ENCODE measurements at regions not wholly inside any gene's neighbourhood (a gene's known extent, or its start where the extent isn't known, plus 50 kb on each side); places are given as distances from the start of the nearest gene placed in this dataset.

GRCh38 chr9:547314-547713, 294.2 kb upstream of the DMRT1 start:
- peaks cover 25% of the 10 kb centered on the region; the same call in 1 of the 2 replicates for H3K27me3 ChIP-seq (ENCODE audit: insufficient read depth)
- no peaks in the 10 kb centered on the region for H3K4me1 ChIP-seq (ENCODE audit: control insufficient read depth in 1 of 2, insufficient read depth in 2 of 2, low read depth in 1 of 2, low read length in 1 of 2)
- no peaks in the 10 kb centered on the region for H4K20me1 ChIP-seq (ENCODE audit: insufficient read depth)
- no peak overlapping the region for H3K4me3 ChIP-seq (ENCODE audit: low read depth in 2 of 2, low read length in 1 of 2)
- CTCF ChIA-PET = no interaction called here
- H3F3A ChIP-seq (replicated peaks; ENCODE audit: insufficient read depth) = no peaks in the 10 kb centered on the region
- no peak overlapping the region for H3K9ac ChIP-seq
- WGBS (ENCODE audit: low lambda C conversion rate) = 19% methylated on average over 5 of the region's 5 CpGs
- POLR2A ChIA-PET = no interaction called here
- DNase-seq = no peak
- H3K9me3 ChIP-seq = no peaks in the 10 kb centered on the region
- H3K36me3 ChIP-seq (replicated peaks in 1 of 2; ENCODE audit: control insufficient read depth in 1 of 2, insufficient read depth in 2 of 2, low read length in 1 of 2) = no peaks in the 10 kb centered on the region
- no peak overlapping the region for H2AFZ ChIP-seq (ENCODE audit: low read depth)
- H3K27ac ChIP-seq (ENCODE audit: low read depth in 2 of 2, low read length in 1 of 2) = no peak overlapping the region
- TF ChIP-seq POLR2AphosphoS5 (IDR thresholded peaks at IDR 0.05; ENCODE audit: low read depth, low read length) (no peak), SIN3A (IDR thresholded peaks at IDR 0.05; ENCODE audit: borderline replicate concordance, low read depth, low read length) (no peak)
- H3K9me2 ChIP-seq = no peaks in the 10 kb centered on the region
- H3K4me2 ChIP-seq = no peak overlapping the region
- H3K79me2 ChIP-seq (ENCODE audit: insufficient read depth) = no peaks in the 10 kb centered on the region

- Histone ChIP-seq H3K27me3 (ENCODE audit: insufficient read depth) (peaks cover 32% of the 10 kb centered on the region; the same call in 1 of the 2 replicates), H3K4me1 (ENCODE audit: control insufficient read depth in 1 of 2, insufficient read depth in 2 of 2, low read depth in 1 of 2, low read length in 1 of 2) (no peaks in the 10 kb centered on the region), H3K9ac (no peak overlapping the region), H3K4me3 (ENCODE audit: low read depth in 2 of 2, low read length in 1 of 2) (no peak overlapping the region), H3K27ac (ENCODE audit: low read depth in 2 of 2, low read length in 1 of 2) (no peak overlapping the region), H3K9me3 (no peaks in the 10 kb centered on the region), H3K79me2 (ENCODE audit: insufficient read depth) (no peaks in the 10 kb centered on the region), H3K9me2 (no peaks in the 10 kb centered on the region), H3F3A (replicated peaks; ENCODE audit: insufficient read depth) (no peaks in the 10 kb centered on the region), H2AFZ (ENCODE audit: low read depth) (no peak overlapping the region), H3K4me2 (no peak overlapping the region; the same call in 1 of the 2 replicates), H4K20me1 (ENCODE audit: insufficient read depth) (no peaks in the 10 kb centered on the region), H3K36me3 (replicated peaks in 1 of 2; ENCODE audit: control insufficient read depth in 1 of 2, insufficient read depth in 2 of 2, low read length in 1 of 2) (no peaks in the 10 kb centered on the region)
- ChIA-PET POLR2A (no interaction called here), CTCF (no interaction called here)
- no peak for DNase-seq
- 18% methylated on average over 12 of the region's 12 CpGs for WGBS (ENCODE audit: low lambda C conversion rate)
- TF ChIP-seq RXRA (IDR thresholded peaks at IDR 0.05; ENCODE audit: borderline replicate concordance, low read depth) (no peak), PBX3 (IDR thresholded peaks at IDR 0.05) (no peak), GATA2 (CRISPR knock-in tag; IDR thresholded peaks at IDR 0.05) (no peak), TAF1 (IDR thresholded peaks at IDR 0.05; ENCODE audit: borderline replicate concordance, low read depth, low read length) (no peak)
- TF ChIP-seq, protein P1, sequence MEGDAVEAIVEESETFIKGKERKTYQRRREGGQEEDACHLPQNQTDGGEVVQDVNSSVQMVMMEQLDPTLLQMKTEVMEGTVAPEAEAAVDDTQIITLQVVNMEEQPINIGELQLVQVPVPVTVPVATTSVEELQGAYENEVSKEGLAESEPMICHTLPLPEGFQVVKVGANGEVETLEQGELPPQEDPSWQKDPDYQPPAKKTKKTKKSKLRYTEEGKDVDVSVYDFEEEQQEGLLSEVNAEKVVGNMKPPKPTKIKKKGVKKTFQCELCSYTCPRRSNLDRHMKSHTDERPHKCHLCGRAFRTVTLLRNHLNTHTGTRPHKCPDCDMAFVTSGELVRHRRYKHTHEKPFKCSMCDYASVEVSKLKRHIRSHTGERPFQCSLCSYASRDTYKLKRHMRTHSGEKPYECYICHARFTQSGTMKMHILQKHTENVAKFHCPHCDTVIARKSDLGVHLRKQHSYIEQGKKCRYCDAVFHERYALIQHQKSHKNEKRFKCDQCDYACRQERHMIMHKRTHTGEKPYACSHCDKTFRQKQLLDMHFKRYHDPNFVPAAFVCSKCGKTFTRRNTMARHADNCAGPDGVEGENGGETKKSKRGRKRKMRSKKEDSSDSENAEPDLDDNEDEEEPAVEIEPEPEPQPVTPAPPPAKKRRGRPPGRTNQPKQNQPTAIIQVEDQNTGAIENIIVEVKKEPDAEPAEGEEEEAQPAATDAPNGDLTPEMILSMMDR (IDR thresholded peaks at IDR 0.05) = no peak
These were observed 292.0 kb upstream of the DMRT1 start for GRCh38 chr9:549455-549997.

DNA sequence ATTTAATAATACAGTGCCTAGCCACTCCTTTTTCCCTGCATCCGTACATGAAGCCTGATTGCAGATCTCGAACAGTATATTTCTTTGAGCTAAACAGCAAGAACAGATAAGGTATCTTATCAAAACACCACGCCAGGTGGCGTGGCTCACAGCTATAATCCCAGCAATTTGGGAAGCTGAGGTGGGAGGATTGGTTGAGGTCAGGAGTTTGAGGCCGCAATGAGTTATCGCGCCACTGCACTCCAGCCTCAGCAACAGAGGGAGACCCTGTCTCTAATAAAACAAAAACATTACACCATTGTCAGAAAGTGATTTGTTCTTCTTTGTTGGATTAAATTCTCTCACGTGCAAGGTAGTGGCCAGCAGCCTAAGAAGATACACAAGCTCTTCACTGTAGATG, 291.2 kb upstream of the DMRT1 start:
- 39% methylated on average over 8 of the region's 8 CpGs for WGBS (ENCODE audit: low lambda C conversion rate)
- Histone ChIP-seq H3K36me3 (replicated peaks in 1 of 2; ENCODE audit: control insufficient read depth in 1 of 2, insufficient read depth in 2 of 2, low read length in 1 of 2) (no peaks in the 10 kb centered on the region), H2AFZ (ENCODE audit: low read depth) (no peak overlapping the region), H3K79me2 (ENCODE audit: insufficient read depth) (no peaks in the 10 kb centered on the region), H3K4me3 (ENCODE audit: low read depth in 2 of 2, low read length in 1 of 2) (no peak overlapping the region), H3K27me3 (ENCODE audit: insufficient read depth) (peaks cover 38% of the 10 kb centered on the region; the same call in 1 of the 2 replicates), H3K9me2 (no peaks in the 10 kb centered on the region), H3K4me1 (ENCODE audit: control insufficient read depth in 1 of 2, insufficient read depth in 2 of 2, low read depth in 1 of 2, low read length in 1 of 2) (no peaks in the 10 kb centered on the region), H3K9ac (no peak overlapping the region), H3K9me3 (no peaks in the 10 kb centered on the region), H4K20me1 (ENCODE audit: insufficient read depth) (no peaks in the 10 kb centered on the region), H3F3A (replicated peaks; ENCODE audit: insufficient read depth) (no peaks in the 10 kb centered on the region), H3K4me2 (no peak overlapping the region), H3K27ac (ENCODE audit: low read depth in 2 of 2, low read length in 1 of 2) (no peak overlapping the region)
- ChIA-PET POLR2A (no interaction called here), CTCF (no interaction called here)
- DNase-seq = no peak
- TF ChIP-seq YY1 (IDR thresholded peaks at IDR 0.05; ENCODE audit: low read depth) = no peak
- no peak for TF ChIP-seq EP300 (IDR thresholded peaks at IDR 0.05; ENCODE audit: borderline replicate concordance in 1 of 2, low read depth in 1 of 2, low read length in 1 of 2)
- TF ChIP-seq NFIC (IDR thresholded peaks at IDR 0.05; ENCODE audit: borderline replicate concordance) = no peak
- no peak for TF ChIP-seq EZH2phosphoT487 (IDR thresholded peaks at IDR 0.05; ENCODE audit: borderline replicate concordance, low read depth)
- TF ChIP-seq RXRA (IDR thresholded peaks at IDR 0.05; ENCODE audit: borderline replicate concordance, low read depth) = no peak
- TF ChIP-seq TCF12 (IDR thresholded peaks at IDR 0.05) = no peak
- no peak for TF ChIP-seq TEAD4 (IDR thresholded peaks at IDR 0.05; ENCODE audit: borderline replicate concordance, insufficient read depth)
- TF ChIP-seq, protein P2, sequence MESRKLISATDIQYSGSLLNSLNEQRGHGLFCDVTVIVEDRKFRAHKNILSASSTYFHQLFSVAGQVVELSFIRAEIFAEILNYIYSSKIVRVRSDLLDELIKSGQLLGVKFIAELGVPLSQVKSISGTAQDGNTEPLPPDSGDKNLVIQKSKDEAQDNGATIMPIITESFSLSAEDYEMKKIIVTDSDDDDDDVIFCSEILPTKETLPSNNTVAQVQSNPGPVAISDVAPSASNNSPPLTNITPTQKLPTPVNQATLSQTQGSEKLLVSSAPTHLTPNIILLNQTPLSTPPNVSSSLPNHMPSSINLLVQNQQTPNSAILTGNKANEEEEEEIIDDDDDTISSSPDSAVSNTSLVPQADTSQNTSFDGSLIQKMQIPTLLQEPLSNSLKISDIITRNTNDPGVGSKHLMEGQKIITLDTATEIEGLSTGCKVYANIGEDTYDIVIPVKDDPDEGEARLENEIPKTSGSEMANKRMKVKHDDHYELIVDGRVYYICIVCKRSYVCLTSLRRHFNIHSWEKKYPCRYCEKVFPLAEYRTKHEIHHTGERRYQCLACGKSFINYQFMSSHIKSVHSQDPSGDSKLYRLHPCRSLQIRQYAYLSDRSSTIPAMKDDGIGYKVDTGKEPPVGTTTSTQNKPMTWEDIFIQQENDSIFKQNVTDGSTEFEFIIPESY (IDR thresholded peaks at IDR 0.05; ENCODE audit: borderline replicate concordance, low read depth) = no peak
- TF ChIP-seq GABPA (IDR thresholded peaks at IDR 0.05; ENCODE audit: low read depth) = no peak
- TF ChIP-seq IRF3 (IDR thresholded peaks at IDR 0.05; ENCODE audit: low read depth, low read length) = no peak
- no peak for TF ChIP-seq MEF2A (IDR thresholded peaks at IDR 0.05; ENCODE audit: borderline replicate concordance, low read depth)

Data from SK-N-SH (cell line).